ENCODE measurements at regions not wholly inside any gene's neighbourhood (a gene's known extent, or its start where the extent isn't known, plus 50 kb on each side); places are given as distances from the start of the nearest gene placed in this dataset.

- DNase-seq (ENCODE audit: low read depth) = no peak
Observed at GRCh38 chr5:159422361-159422760, 92.1 kb upstream of the IL12B start.

- no peak for DNase-seq (ENCODE audit: low read depth)
Observed at GRCh38 chr5:159422910-159423309, 92.6 kb upstream of the IL12B start.

GRCh38 chr5:159424123-159424522 lies 93.8 kb upstream of the IL12B start:
- DNase-seq (ENCODE audit: low read depth) = no peak

GRCh38 chr5:159426694-159427093 lies 96.4 kb upstream of the IL12B start:
- DNase-seq (ENCODE audit: low read depth) = no peak

GRCh38 chr5:159427180-159428012 lies 97.1 kb upstream of the IL12B start:
- no peak for DNase-seq (ENCODE audit: low read depth)

- DNase-seq (ENCODE audit: low read depth) = no peak
Observed at GRCh38 chr5:159430361-159431012, 100.2 kb upstream of the IL12B start.

GRCh38 chr5:159435855-159436254 lies 105.6 kb upstream of the IL12B start:
- DNase-seq (ENCODE audit: low read depth) = no peak

- DNase-seq (ENCODE audit: low read depth) = no peak
Observed at GRCh38 chr5:159438092-159438491, 107.8 kb upstream of the IL12B start.

GRCh38 chr5:159439002-159439401 lies 108.7 kb upstream of the IL12B start:
- DNase-seq (ENCODE audit: low read depth) = no peak

GRCh38 chr5:159440235-159440634 lies 109.9 kb upstream of the IL12B start:
- no peak for DNase-seq (ENCODE audit: low read depth)

GRCh38 chr5:159440968-159441367 lies 110.7 kb upstream of the IL12B start:
- no peak for DNase-seq (ENCODE audit: low read depth)

- DNase-seq (ENCODE audit: low read depth) = no peak
Observed at GRCh38 chr5:159441441-159441840, 111.2 kb upstream of the IL12B start.

GRCh38 chr5:159442206-159442850 lies 112.0 kb upstream of the IL12B start:
- no peak for DNase-seq (ENCODE audit: low read depth)

- DNase-seq (ENCODE audit: low read depth) = no peak
Observed at GRCh38 chr5:159444441-159445082, 114.3 kb upstream of the IL12B start.

- DNase-seq (ENCODE audit: low read depth) = no peak
Observed at GRCh38 chr5:159447116-159447515, 116.8 kb upstream of the IL12B start.

GRCh38 chr5:159448841-159449407 lies 118.6 kb upstream of the IL12B start:
- no peak for DNase-seq (ENCODE audit: low read depth)

GRCh38 chr5:159449925-159450324 lies 119.6 kb upstream of the IL12B start:
- DNase-seq (ENCODE audit: low read depth) = no peak

GRCh38 chr5:159450417-159450816 lies 120.1 kb upstream of the IL12B start:
- DNase-seq (ENCODE audit: low read depth) = no peak

- DNase-seq (ENCODE audit: low read depth) = no peak
Observed at GRCh38 chr5:159451197-159452052, 121.1 kb upstream of the IL12B start.

- no peak for DNase-seq (ENCODE audit: low read depth)
Observed at GRCh38 chr5:159452480-159453167, 122.3 kb upstream of the IL12B start.

GRCh38 chr5:159453209-159453608 lies 122.9 kb upstream of the IL12B start:
- DNase-seq (ENCODE audit: low read depth) = no peak

Measured in CMK (cell line).